HG03045 (cell line): ENCODE measurements at regions not wholly inside any gene's neighbourhood (a gene's known extent, or its start where the extent isn't known, plus 50 kb on each side); places are given as distances from the start of the nearest gene placed in this dataset.

ENCODE experiments used
- ATAC-seq: cut with Tn5 transposase; IDR thresholded peaks from one replicate; pipeline ENCODE4 v1.9.1; 2021; ENCODE audit warnings: mild to moderate bottlenecking, moderate library complexity; ENCODE audit not compliant: unreplicated experiment

DNA sequence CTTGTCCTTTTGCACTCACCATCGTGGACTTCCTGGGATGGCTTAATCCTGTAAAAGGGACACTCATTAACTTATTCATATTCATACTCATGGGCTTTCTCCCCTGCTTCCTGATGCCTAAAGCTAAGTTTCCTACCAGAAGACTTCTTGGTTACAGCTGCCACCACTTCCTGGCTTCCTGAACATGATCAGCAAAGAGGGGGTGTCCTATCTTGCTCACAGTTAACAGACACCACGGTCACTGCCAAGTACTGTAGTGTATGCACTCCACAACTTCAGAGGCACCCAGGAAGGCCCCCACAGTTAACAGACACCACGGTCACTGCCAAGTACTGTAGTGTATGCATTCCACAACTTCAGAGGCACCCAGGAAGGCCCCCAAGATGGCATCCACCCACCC is 177.8 kb downstream of the SIPA1L2 start:
- ATAC-seq: no peak

DNA sequence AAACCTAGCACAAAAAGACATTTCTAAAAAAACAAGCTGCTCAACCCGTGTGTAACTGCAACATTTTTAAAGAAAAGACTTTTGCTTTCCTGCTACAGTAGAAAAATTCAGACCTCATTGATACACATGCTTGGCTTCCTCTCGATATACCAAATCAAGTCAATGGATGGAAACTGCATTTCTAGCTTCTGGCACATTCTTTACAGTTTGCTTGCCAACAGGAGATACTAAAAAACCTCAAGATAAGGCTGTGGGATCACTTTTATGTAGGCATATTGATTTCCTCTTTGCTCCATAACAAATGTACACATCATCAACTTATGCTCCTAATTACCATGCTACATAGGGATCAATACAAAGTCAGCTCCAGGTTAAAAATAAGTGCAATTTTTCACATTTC is 178.4 kb downstream of the SIPA1L2 start:
- ATAC-seq: no peak

DNA sequence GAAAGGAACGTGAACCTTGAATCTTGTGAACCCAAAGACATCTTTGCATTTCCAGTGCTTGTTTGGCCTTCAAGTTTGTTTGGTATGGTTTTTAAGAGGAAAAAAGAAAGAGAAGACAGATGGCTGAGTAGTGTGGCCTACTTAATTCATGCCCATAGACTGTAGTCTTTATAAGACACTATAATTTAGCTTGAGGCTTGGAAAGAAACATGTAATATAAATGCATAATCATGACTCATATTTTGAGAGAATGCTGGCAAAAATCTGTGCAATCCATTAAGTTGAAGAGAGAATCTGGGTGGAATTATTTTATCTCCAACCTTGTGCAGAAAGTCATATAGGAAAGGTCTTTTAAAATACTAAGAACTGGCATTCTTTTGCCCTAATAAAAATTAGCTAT is 179.3 kb downstream of the SIPA1L2 start:
- no peak for ATAC-seq

DNA sequence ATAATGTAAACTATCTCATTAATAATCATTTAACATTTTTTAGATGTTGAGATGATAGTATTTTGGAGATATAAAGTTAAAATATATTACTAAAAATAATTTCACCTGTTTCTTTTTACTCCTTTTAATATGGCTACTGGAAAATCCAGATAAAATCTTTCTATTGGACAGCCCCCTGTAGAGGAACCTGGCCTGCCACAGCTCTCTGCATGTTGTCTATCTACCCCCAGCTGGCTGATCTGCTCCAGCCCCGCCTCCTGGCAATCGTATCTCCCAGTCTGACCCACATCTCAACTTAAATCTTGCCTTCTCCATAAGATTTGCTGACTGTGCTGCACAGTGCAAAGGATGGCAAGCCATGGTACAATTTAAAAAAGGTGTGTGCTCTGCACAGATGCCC is 182.8 kb downstream of the SIPA1L2 start:
- ATAC-seq: no peak

DNA sequence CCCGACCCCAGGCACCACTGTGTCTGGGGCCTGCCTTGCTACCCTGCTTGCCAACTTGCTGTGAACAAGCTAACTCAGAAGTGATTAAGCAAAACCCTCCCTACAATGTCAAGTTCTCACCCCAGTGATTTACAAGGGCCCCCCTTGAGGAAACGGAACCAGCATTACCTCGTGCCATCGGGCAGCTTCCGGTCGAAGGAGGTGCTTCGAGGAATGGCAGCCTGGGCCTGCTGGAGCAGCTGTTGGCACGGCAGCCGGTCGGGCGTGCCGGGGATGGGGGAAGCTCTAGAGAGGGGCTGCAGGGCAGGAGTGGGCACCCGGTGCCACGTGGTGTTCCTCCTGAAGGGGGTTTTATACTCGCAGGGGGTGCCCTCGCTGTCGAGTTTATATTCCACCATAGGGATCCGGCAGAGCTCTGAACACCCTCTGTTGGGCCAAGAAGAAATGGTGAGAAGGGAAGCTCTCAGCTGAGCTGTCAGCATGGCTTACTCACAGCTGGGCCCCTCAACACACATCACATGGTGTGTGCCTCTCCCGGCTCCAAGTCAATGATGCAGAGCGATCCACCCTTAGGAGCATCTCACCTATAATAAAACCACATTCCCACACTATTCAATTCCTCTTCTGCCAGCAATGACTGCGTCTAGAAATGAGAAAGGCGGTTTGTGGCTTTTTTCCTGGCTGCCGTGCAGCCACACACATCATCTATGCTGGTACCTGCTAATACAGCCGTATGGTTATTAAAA is 184.4 kb downstream of the SIPA1L2 start:
- ATAC-seq: no peak

DNA sequence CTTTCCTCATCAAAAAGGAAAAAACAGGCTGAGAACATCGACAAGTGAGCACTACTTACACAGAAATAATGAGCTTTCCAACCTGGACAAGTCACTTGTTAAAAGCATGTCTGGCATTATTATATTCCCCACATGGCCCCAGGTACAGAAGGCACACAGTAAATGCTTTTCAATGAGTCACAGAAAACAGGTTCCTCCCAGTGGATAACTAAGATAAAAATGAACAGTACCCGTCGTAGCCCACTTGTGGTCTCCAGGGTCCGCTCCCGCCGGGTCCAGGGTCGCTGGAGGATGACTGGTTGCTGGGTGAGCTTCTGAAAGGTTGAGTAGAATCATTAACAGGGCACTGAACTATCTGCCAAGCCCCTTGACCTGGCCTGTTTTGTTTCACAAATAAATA is 186.6 kb downstream of the SIPA1L2 start:
- ATAC-seq: no peak

DNA sequence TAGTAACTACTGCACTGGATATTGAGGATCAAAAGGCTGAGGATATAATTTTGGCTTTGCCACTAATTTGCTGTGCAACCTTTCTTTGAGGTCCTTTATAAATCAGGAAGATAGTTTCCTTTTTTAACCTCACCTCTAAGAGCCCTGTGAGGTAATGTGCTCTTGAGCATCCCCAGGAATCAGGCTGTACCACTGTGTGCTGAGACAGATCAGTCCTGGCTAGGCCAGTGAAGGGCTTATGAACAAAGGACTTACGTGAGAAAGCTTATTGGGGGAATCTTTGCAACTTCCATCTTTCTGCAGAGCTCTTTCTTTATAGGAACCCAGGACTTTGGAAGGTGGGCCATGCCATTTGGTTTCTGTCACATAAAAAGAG is 188.9 kb downstream of the SIPA1L2 start:
- ATAC-seq: no peak

DNA sequence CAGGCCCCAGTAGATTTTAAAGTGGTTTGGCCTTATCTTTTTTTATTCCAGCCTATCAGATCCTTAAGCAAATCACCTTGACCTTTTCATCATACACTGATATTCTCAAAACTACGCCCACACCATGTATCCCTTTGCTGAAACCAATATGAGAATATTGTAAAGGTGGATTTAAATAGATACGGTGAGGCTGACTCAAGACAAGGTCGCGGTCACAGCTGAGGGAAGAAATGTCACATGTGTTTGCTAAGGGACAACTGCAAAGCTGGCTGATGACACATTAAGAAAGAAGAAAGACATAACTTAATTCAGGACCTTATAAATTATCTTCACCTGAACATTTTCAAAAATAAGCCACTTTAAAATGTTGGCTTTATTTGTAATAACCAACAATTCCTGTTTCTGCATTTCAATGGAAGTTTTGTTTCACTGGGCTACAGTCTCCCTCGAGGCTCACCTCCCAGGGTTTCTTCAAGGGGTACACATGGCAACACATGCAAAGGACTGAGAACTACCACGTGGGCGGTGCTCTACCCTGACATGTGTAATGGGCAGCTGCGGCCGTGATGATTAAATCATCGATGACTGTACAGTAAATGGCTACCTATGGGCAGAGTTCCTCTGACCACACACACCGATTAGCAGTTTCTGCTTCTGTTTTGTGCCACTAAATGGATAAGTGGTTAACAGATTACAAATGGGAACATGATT is 189.5 kb downstream of the SIPA1L2 start:
- no peak for ATAC-seq

DNA sequence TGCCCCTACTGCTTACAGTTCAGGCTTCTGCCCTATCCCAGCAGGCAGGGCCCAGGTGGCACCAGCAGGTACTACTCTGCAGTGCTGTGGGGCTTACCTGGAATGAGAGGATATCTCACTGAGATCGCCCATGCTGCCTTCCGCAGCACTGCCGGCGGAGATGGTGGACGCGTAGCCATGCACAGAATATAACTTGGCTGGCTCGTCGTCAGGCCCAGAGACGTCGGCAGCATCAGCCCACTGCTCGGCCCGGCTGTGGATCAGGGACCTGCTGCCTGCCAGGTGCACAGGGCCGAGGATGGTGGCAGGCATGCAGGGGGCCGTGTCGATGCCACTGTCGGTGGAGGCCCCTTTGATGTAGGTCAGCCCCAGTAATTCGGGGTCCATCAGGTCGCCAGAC is 190.9 kb downstream of the SIPA1L2 start:
- no peak for ATAC-seq

DNA sequence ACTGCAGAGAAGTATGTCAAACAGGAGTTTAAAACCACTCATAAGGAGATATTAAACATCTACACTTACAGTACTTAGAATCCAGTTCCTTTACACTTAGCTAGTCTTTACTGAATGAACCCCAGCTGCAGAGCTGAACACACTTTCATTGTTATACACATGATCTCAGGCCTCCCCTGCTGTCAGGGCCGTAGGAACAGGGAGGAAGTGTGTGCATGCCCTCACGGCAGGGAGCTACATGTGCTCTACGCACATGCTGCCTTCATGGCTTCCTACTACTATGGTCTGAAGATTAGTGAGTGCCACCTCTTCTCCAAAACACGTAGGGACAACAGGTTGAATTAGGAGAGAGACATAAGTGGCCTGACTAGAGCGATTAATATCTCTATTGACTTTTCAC is 191.5 kb downstream of the SIPA1L2 start:
- no peak for ATAC-seq

DNA sequence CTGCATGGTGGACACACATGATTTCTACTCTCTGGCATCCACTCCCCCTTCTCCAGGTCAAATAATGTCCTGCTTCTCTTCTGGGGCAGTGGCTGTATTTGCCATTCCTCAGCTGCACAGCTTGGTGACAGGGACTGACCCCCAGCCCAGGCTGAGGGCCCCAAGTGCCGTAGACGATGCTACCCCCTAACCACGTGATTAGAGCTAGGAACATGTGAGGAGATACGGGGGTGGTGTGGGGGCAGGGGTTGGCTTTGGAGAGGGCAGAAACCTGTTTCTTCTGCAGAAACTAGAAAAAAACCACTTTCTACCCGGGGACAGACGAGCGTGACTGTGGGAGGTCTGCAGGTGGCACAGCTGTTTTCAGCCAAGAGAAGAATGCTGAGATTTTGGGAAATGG is 192.4 kb downstream of the SIPA1L2 start:
- ATAC-seq: no peak

DNA sequence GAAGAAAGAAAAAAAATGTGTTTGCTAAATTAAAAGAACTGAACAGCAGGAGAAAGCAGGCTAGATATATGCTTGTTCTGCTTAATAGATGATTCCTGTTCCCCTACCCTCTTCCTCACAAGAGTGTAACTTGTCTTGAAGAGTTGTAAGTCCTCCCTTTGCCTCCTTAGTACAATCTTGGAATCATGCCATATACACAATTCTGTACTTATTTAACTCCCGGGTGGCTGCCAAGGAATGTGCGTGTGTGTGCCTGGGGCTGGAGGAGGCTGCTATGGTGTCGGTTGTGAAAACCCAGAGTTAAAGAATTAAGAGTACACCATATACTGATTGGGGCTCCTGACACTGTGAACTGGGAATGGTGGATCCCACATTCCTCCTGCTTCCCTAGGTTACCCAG is 194.2 kb downstream of the SIPA1L2 start:
- ATAC-seq: no peak

DNA sequence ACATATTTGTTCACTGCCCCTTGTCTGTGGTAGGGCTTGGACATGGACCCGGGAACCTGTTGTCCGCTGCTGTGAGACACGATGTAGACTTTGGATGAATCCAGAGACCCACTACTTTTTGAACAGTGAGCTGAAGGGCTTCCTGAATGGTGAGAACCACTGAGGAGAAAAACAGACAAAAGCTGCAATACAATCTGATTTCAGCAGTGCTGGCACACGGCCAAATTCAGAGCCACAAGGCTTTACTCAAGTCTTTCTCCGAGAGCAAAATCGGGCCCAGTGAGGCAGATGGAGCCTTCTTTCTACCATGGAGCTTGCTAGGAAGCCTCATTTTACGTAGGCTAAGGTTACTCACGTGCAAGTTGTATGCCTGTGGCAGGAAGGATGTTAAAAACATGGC is 197.6 kb downstream of the SIPA1L2 start:
- no peak for ATAC-seq

DNA sequence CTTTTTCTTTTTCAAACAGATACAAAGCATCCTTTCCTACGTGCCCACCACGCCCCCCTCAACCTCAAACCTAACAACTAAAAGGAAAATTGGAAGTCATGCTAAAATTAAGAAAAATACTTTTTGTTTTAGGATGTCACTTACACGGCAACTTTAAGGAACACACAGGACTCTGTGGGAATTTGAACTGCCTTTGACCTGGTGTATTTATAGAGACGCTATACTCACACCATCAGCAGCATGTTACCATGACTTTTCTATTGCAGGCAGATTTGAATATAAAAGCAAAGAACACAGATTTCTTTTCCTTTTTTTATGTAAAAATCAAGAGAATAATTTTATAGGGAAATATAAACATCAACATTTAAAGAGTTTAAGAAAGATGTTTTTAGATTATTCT is 198.2 kb downstream of the SIPA1L2 start:
- ATAC-seq: no peak

DNA sequence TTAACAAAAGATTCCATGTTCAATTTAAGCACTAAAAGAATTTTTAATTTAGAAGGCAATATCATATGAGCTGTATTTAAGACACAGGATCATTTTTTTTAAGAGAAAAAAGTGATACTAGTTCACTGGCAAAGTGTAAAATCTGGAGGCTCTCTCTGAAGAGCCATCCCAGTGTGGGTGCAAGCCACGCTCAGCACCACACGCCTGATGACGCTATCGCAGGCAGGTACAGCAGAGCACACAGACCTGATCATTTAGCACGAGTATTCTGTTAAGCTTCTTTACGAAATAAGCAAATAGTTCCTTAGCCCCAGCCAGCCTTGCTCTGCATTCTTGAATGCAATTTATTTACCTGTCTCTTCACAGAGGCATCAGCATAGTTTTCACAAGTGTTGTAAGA is 198.6 kb downstream of the SIPA1L2 start:
- no peak for ATAC-seq

DNA sequence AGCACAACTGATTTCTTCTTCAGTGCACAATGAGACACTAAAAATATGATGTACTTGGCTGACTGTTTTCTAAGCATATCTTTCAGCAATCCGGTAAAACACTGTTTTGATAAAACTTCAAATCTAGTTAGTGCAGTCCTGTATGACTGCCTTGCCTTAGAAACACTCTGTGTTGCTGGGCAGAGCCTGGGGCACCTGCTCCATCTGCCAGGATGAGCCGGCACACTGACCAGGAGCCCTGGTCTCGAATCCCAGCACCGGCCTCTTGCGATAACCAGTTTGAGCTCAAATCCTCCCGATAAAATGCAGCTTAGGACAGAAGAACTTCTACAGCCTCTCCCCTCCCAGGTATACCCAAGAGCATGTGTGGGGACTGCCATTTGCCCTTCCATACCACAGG is 199.5 kb downstream of the SIPA1L2 start:
- no peak for ATAC-seq

DNA sequence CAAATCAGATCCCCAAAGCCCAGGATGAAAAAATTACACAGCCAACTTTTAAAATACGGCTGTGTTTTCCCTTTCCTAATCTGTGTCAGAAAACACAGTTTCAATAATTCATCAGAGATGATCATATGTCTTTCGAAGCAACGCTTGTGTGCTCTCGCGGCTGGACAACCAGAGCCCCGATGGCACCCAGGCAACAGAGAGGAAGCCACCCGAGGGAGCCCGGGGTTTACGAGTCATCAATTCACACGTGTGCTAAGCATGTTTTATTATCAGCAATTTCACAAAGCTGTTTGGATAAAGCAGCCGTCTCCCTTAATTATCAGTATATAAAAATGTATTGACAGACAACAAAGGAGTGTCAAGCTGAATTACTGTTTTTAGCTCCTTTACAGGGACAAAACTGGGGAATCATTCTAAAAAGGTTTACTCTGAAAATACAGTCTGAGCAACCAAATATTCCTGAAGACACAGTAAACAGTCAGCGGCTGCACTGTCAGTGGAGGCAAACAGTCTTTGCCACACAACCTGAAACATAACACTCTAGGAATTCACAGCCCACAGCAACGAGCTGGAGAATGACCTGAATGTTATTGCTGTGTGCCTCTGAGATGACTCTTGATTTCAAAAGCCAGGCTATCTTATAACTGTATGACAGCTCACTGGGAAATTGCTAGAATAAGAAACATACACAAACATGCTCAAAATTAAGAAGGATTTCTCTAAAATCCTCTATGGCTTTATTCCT is 201.0 kb downstream of the SIPA1L2 start:
- ATAC-seq: no peak

DNA sequence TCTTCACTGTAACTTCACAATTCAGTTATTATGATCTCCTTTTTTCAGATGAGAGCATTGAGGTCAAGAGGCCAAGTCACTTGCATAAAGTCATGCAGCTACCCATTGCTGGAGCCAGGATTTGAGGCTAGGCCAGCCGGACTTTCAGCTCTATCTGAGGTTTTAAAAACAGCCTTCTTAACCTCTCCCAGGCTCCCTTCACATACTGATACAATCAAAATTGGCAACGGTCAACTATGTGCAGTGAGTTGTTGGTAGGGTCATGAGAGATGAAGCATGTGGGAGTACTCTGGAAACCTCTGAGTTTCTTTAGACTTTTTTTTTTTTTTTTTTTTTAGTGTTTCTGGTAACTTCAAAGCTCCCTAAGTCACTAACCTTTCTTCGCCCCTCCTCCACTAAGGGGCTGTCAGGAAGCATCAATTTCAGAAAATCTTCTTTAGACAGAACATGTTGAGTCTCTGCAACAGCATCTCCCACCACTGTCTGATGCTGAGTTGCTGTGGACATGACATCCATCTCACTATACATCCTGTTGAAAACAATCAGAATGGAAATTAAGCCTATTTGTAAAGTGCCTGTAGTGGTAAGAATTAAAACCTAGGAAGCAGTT is 201.8 kb downstream of the SIPA1L2 start:
- no peak for ATAC-seq

DNA sequence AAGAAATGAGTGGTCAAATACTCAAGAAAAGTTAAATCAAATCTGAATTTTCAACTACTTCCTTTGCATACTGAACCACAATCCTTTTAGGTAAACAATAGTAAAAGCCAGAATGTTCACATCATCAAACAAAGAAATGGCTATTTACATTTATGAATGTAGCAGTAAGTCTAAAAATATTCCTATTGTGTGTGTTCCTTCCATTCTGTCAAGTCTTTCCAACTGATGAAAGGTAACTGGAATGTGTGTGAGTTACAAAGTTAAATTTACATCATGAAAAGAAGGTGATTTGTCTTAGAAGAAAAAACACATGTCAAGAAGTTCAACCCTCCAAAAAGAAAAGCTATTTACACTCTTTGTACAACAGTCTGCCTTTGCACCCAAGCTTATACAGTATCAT is 203.1 kb downstream of the SIPA1L2 start:
- ATAC-seq: no peak

DNA sequence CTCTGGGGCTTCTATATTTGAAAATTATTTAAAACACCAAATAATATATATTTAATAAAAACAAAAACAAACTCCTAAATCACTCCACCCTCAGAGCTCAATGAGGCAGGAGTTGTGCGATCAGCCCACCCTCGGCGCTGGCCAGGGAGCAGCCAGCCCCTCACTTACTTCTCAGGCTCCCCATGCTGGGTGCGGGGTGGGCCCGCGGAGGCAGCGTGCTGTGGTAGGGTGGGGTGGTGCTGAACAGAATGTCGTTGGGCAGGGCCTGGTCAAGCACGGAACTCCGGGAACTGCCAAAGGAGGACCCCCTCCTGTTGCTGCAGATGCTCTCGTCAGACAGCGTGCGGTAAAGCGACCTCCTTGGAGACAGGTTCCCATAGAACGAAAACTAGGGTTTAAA is 204.5 kb downstream of the SIPA1L2 start:
- no peak for ATAC-seq

DNA sequence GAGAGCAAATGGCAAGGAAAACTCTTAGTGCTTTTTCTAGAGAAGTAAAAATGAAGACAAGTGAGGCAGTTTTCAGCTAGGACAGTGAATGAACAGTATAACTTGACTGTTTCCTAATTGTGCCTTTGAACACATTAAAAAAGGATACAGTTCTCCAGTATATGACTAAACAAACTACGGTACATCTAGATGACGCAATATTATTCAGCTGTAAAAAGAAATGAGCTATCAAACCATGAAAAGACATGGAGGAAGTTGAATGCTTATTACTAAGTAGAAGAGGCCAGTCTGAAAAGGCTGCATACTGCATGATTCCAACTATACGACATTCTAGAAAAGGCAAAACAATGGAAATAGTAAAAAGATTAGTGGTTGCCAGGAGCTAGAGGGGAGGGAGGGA is 206.3 kb downstream of the SIPA1L2 start:
- no peak for ATAC-seq

DNA sequence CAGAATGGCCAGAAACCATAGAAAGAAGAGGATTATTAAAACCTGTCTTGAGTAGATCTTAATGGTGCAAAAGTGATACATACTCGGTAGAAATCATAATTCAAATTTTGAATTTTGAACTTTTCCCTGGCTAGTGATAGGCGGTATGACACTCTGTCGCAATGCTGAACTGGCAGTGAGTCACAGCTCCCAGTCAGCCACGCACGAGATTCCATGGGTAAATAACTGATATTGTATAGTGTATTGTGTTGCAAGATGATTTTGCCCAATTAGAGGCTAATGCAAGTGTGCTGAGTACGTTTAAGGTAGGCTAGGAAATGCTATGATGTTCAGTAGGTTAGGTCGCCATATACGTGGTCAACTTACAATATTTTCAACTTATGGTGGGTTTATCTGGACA is 207.0 kb downstream of the SIPA1L2 start:
- ATAC-seq: no peak
